ENCODE measurements at regions not wholly inside any gene's neighbourhood (a gene's known extent, or its start where the extent isn't known, plus 50 kb on each side); places are given as distances from the start of the nearest gene placed in this dataset.

GRCh38 chr2:39949131-39949530, 170.1 kb upstream of the THUMPD2 start:
- no peak for TF ChIP-seq GATA2 (IDR thresholded peaks at IDR 0.05; ENCODE audit: low read depth, low read length)
- no peak for TF ChIP-seq GATA3 (IDR thresholded peaks at IDR 0.05; ENCODE audit: low read depth, low read length)

All from SH-SY5Y (cell line).